ENCODE measurements at regions not wholly inside any gene's neighbourhood (a gene's known extent, or its start where the extent isn't known, plus 50 kb on each side); places are given as distances from the start of the nearest gene placed in this dataset.

DNA sequence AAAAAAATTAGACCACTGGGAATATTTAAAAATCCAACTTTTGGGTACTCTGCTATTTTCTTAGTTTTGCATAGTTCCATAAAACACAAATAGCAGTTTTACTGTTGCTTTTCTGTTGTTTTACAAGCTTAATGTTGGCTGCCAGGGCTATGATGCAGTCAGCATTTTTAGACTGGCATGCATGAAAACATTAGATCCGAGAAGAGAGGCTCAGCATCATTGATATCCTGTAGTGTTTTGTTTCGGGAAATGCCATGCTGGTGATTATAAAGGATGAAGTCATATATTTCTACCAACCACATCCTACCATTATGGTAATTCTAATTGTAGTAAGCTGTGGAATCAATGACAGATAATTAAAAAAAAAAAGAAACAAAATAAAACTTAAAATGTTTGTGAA, 104.6 kb downstream of the MBL2 start:
- H3K4me1 ChIP-seq (ENCODE audit: control insufficient read depth, low read depth, low read length) = no peaks in the 10 kb centered on the region
- no CpG with 5 or more reads among the region's 2 CpGs for WGBS (ENCODE audit: extremely low coverage, insufficient coverage, low lambda C conversion rate)
- no peak overlapping the region for H3K56ac ChIP-seq (ENCODE audit: low read length)
- H3K4me2 ChIP-seq (ENCODE audit: low read length) = no peak overlapping the region
- DNase-seq = no peak
- no peak overlapping the region for H3K4me3 ChIP-seq (ENCODE audit: low read length)
- H3K27me3 ChIP-seq (ENCODE audit: insufficient read depth, low read length, poor library complexity) = no peaks in the 10 kb centered on the region
- H4K5ac ChIP-seq (ENCODE audit: low read length) = no peak overlapping the region
- no peak overlapping the region for H3K23ac ChIP-seq (ENCODE audit: low read length)
- H2BK120ac ChIP-seq (ENCODE audit: low read depth, low read length) = no peak overlapping the region
- no peaks in the 10 kb centered on the region for H3K79me2 ChIP-seq (ENCODE audit: control insufficient read depth, insufficient read depth, low read length)
- no peak overlapping the region for H3K4ac ChIP-seq (ENCODE audit: low read depth, low read length)
- no peak overlapping the region for H3K27ac ChIP-seq (ENCODE audit: low read depth, low read length)
- no peak overlapping the region for H3K18ac ChIP-seq (ENCODE audit: low read length)
- H2BK5ac ChIP-seq (ENCODE audit: low read length) = no peak overlapping the region
- no peak overlapping the region for H4K8ac ChIP-seq (ENCODE audit: low read depth, low read length)
- H3K9ac ChIP-seq (ENCODE audit: low read length) = no peak overlapping the region
- no peaks in the 10 kb centered on the region for H3K36me3 ChIP-seq (ENCODE audit: control insufficient read depth, insufficient read depth, low read length)
- no peak overlapping the region for H2BK15ac ChIP-seq (replicated peaks; ENCODE audit: low read depth)
- no peak overlapping the region for H2AK5ac ChIP-seq (ENCODE audit: low read length)
- H3K79me1 ChIP-seq (ENCODE audit: low read length) = no peaks in the 10 kb centered on the region

DNA sequence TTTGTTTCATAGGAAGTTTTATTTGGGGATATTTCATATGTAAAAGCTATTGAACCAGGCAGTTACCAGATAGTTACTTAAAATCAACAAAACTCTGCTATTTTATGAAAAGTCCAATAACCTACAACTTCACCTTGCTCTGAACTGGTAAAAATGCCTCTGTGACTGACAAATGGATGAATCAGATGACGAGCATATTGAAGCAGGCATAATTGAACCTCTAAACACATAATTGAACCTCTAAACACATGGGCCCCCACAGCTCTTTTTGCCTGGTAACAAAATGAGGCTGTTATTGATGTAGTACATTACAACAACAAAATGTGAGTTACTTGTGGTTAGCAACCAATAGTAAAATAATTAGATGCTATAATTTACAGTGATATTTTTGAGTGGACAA, 99.7 kb downstream of the MBL2 start:
- no peaks in the 10 kb centered on the region for H3K4me1 ChIP-seq (ENCODE audit: control insufficient read depth, low read depth, low read length)
- H3K18ac ChIP-seq (ENCODE audit: low read length) = no peak overlapping the region
- H3K27ac ChIP-seq (ENCODE audit: low read depth, low read length) = no peak overlapping the region
- no peaks in the 10 kb centered on the region for H3K79me1 ChIP-seq (ENCODE audit: low read length)
- no peak for DNase-seq
- H3K4me3 ChIP-seq (ENCODE audit: low read length) = no peak overlapping the region
- WGBS (ENCODE audit: extremely low coverage, insufficient coverage, low lambda C conversion rate) = no CpG with 5 or more reads among the region's 1 CpG
- H3K9ac ChIP-seq (ENCODE audit: low read length) = no peak overlapping the region
- no peak overlapping the region for H2BK15ac ChIP-seq (replicated peaks; ENCODE audit: low read depth)
- H3K4me2 ChIP-seq (ENCODE audit: low read length) = no peak overlapping the region
- no peak overlapping the region for H2AK5ac ChIP-seq (ENCODE audit: low read length)
- no peaks in the 10 kb centered on the region for H3K27me3 ChIP-seq (ENCODE audit: insufficient read depth, low read length, poor library complexity)
- H3K79me2 ChIP-seq (ENCODE audit: control insufficient read depth, insufficient read depth, low read length) = no peaks in the 10 kb centered on the region
- H4K5ac ChIP-seq (ENCODE audit: low read length) = no peak overlapping the region
- no peaks in the 10 kb centered on the region for H3K36me3 ChIP-seq (ENCODE audit: control insufficient read depth, insufficient read depth, low read length)
- H3K56ac ChIP-seq (ENCODE audit: low read length) = no peak overlapping the region
- no peak overlapping the region for H2BK5ac ChIP-seq (ENCODE audit: low read length)
- no peak overlapping the region for H4K8ac ChIP-seq (ENCODE audit: low read depth, low read length)
- no peak overlapping the region for H3K23ac ChIP-seq (ENCODE audit: low read length)
- H3K4ac ChIP-seq (ENCODE audit: low read depth, low read length) = no peak overlapping the region
- H2BK120ac ChIP-seq (ENCODE audit: low read depth, low read length) = no peak overlapping the region

DNA sequence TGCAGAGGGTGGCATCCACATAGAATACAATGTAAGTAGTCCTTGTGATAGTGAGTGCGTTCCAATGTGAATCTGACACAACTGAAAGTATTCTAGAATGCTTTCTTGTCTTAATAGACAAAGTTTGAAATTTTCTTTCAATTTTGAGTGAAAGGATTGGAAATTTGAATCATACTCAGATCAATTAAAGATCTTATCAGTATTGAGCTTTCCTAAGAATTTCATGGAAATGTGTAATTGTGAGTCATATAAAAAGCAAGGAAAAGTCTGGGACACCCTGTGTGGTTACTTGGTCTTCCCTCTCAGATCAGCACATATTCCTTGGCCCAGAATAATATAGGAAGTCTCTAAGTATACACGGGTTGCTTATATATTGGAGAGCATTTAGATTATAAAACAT, 99.1 kb downstream of the MBL2 start:
- Histone ChIP-seq H3K36me3 (ENCODE audit: control insufficient read depth, insufficient read depth, low read length) (no peaks in the 10 kb centered on the region), H3K79me2 (ENCODE audit: control insufficient read depth, insufficient read depth, low read length) (no peaks in the 10 kb centered on the region), H2AK5ac (ENCODE audit: low read length) (no peak overlapping the region), H3K4me2 (ENCODE audit: low read length) (no peak overlapping the region), H3K4ac (ENCODE audit: low read depth, low read length) (no peak overlapping the region), H3K18ac (ENCODE audit: low read length) (no peak overlapping the region), H3K56ac (ENCODE audit: low read length) (no peak overlapping the region), H3K4me1 (ENCODE audit: control insufficient read depth, low read depth, low read length) (no peaks in the 10 kb centered on the region), H2BK120ac (ENCODE audit: low read depth, low read length) (no peak overlapping the region), H3K27ac (ENCODE audit: low read depth, low read length) (no peak overlapping the region), H3K27me3 (ENCODE audit: insufficient read depth, low read length, poor library complexity) (no peaks in the 10 kb centered on the region), H4K8ac (ENCODE audit: low read depth, low read length) (no peak overlapping the region), H2BK5ac (ENCODE audit: low read length) (no peak overlapping the region), H4K5ac (ENCODE audit: low read length) (no peak overlapping the region), H3K4me3 (ENCODE audit: low read length) (no peak overlapping the region), H3K79me1 (ENCODE audit: low read length) (no peaks in the 10 kb centered on the region), H3K23ac (ENCODE audit: low read length) (no peak overlapping the region), H3K9ac (ENCODE audit: low read length) (no peak overlapping the region), H2BK15ac (replicated peaks; ENCODE audit: low read depth) (no peak overlapping the region)
- no peak for DNase-seq
- no CpG with 5 or more reads among the region's 2 CpGs for WGBS (ENCODE audit: extremely low coverage, insufficient coverage, low lambda C conversion rate)

DNA sequence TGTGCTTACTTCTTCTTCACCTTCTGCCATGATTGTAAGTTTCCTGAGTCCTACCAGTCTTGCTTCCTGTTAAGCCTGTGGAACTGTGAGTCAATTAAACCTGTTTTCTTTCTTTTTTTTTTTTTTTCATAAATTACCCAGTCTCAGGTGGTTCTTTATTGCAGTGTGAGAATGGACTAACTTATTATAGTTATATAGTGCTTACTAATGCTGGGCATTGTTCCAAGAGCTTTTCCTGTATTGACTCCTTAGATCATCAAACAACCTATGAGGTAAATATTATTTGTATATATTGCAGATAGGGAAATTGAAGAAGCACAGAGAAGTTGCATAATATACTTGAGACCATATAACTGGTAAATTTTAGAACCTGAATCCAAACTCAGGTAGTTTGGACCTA, 98.1 kb downstream of the MBL2 start:
- Histone ChIP-seq H2BK120ac (ENCODE audit: low read depth, low read length) (no peak overlapping the region), H4K8ac (ENCODE audit: low read depth, low read length) (no peak overlapping the region), H2AK5ac (ENCODE audit: low read length) (no peak overlapping the region), H3K4ac (ENCODE audit: low read depth, low read length) (no peak overlapping the region), H4K5ac (ENCODE audit: low read length) (no peak overlapping the region), H3K4me3 (ENCODE audit: low read length) (no peak overlapping the region), H3K23ac (ENCODE audit: low read length) (no peak overlapping the region), H3K56ac (ENCODE audit: low read length) (no peak overlapping the region), H3K18ac (ENCODE audit: low read length) (no peak overlapping the region), H2BK5ac (ENCODE audit: low read length) (no peak overlapping the region), H3K36me3 (ENCODE audit: control insufficient read depth, insufficient read depth, low read length) (no peaks in the 10 kb centered on the region), H3K4me1 (ENCODE audit: control insufficient read depth, low read depth, low read length) (peaks cover 3% of the 10 kb centered on the region), H3K79me2 (ENCODE audit: control insufficient read depth, insufficient read depth, low read length) (no peaks in the 10 kb centered on the region), H3K4me2 (ENCODE audit: low read length) (no peak overlapping the region), H3K27me3 (ENCODE audit: insufficient read depth, low read length, poor library complexity) (no peaks in the 10 kb centered on the region), H2BK15ac (replicated peaks; ENCODE audit: low read depth) (no peak overlapping the region), H3K79me1 (ENCODE audit: low read length) (no peaks in the 10 kb centered on the region), H3K9ac (ENCODE audit: low read length) (no peak overlapping the region), H3K27ac (ENCODE audit: low read depth, low read length) (no peak overlapping the region)
- no peak for DNase-seq

DNA sequence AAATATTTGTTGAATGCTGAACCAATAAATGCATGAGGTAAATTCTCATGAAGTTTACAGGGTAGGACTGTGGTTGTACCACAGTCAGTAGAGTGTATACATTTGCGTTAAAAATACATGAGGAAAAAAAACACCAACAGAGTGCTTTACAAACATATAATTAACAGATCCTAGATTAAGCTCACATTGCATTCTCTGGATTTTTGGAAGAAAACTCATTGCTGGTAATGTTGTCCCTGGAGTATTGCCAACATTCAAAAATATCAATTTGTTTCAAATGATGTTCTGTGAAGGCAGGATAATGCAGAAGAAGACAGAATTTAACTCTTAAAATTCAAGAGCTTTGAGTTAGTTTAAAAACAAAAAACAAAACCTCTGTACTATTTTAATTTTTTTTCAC, 95.5 kb downstream of the MBL2 start:
- Histone ChIP-seq H3K79me2 (ENCODE audit: control insufficient read depth, insufficient read depth, low read length) (no peaks in the 10 kb centered on the region), H3K4me2 (ENCODE audit: low read length) (no peak overlapping the region), H3K4me1 (ENCODE audit: control insufficient read depth, low read depth, low read length) (peaks cover 3% of the 10 kb centered on the region), H3K36me3 (ENCODE audit: control insufficient read depth, insufficient read depth, low read length) (no peaks in the 10 kb centered on the region), H3K18ac (ENCODE audit: low read length) (no peak overlapping the region), H3K4ac (ENCODE audit: low read depth, low read length) (no peak overlapping the region), H4K5ac (ENCODE audit: low read length) (no peak overlapping the region), H3K79me1 (ENCODE audit: low read length) (no peaks in the 10 kb centered on the region), H3K27ac (ENCODE audit: low read depth, low read length) (no peak overlapping the region), H3K4me3 (ENCODE audit: low read length) (no peak overlapping the region), H2BK15ac (replicated peaks; ENCODE audit: low read depth) (no peak overlapping the region), H2AK5ac (ENCODE audit: low read length) (no peak overlapping the region), H3K56ac (ENCODE audit: low read length) (no peak overlapping the region), H3K23ac (ENCODE audit: low read length) (no peak overlapping the region), H4K8ac (ENCODE audit: low read depth, low read length) (no peak overlapping the region), H2BK5ac (ENCODE audit: low read length) (no peak overlapping the region), H3K9ac (ENCODE audit: low read length) (no peak overlapping the region), H3K27me3 (ENCODE audit: insufficient read depth, low read length, poor library complexity) (no peaks in the 10 kb centered on the region), H2BK120ac (ENCODE audit: low read depth, low read length) (no peak overlapping the region)
- no peak for DNase-seq
- WGBS (ENCODE audit: extremely low coverage, insufficient coverage, low lambda C conversion rate) = no CpG with 5 or more reads among the region's 1 CpG

DNA sequence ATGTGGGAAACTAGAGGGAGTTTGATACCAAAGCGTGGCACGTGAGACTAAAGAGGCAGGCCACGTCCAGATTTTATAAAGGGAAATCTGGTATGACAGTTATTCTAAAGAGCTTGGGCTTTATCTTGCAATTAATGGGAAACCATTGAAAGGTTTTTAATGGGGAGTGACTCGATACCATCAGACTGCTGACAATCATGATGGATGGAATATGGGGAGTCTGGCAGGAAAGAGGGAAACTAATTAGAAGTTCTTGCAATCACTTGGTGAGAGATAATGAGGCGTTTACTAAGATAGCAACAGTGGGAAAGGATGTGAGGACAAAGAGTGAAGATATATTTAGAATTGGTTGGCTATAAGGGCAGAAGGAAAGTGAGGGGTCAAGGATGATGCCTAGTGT, 94.0 kb downstream of the MBL2 start:
- H3K36me3 ChIP-seq (ENCODE audit: control insufficient read depth, insufficient read depth, low read length) = no peaks in the 10 kb centered on the region
- peaks cover 3% of the 10 kb centered on the region for H3K4me1 ChIP-seq (ENCODE audit: control insufficient read depth, low read depth, low read length)
- H2BK15ac ChIP-seq (replicated peaks; ENCODE audit: low read depth) = no peak overlapping the region
- WGBS (ENCODE audit: extremely low coverage, insufficient coverage, low lambda C conversion rate) = no CpG with 5 or more reads among the region's 5 CpGs
- no peak overlapping the region for H4K5ac ChIP-seq (ENCODE audit: low read length)
- no peak overlapping the region for H3K4me3 ChIP-seq (ENCODE audit: low read length)
- no peak overlapping the region for H3K23ac ChIP-seq (ENCODE audit: low read length)
- no peaks in the 10 kb centered on the region for H3K79me2 ChIP-seq (ENCODE audit: control insufficient read depth, insufficient read depth, low read length)
- no peak overlapping the region for H4K8ac ChIP-seq (ENCODE audit: low read depth, low read length)
- no peak overlapping the region for H3K18ac ChIP-seq (ENCODE audit: low read length)
- peak; percentile 57 for DNase-seq
- H3K56ac ChIP-seq (ENCODE audit: low read length) = no peak overlapping the region
- H2BK120ac ChIP-seq (ENCODE audit: low read depth, low read length) = no peak overlapping the region
- H3K79me1 ChIP-seq (ENCODE audit: low read length) = no peaks in the 10 kb centered on the region
- H2AK5ac ChIP-seq (ENCODE audit: low read length) = no peak overlapping the region
- H3K4ac ChIP-seq (ENCODE audit: low read depth, low read length) = no peak overlapping the region
- H3K4me2 ChIP-seq (ENCODE audit: low read length) = no peak overlapping the region
- no peaks in the 10 kb centered on the region for H3K27me3 ChIP-seq (ENCODE audit: insufficient read depth, low read length, poor library complexity)
- no peak overlapping the region for H3K27ac ChIP-seq (ENCODE audit: low read depth, low read length)
- no peak overlapping the region for H3K9ac ChIP-seq (ENCODE audit: low read length)
- H2BK5ac ChIP-seq (ENCODE audit: low read length) = no peak overlapping the region
